EH (cell line): ENCODE measurements at regions not wholly inside any gene's neighbourhood (a gene's known extent, or its start where the extent isn't known, plus 50 kb on each side); places are given as distances from the start of the nearest gene placed in this dataset.
A peak's percentile ranks its signal among the peaks of the same experiment; 100 is the strongest.
"Not testable (repeated sequence)": the region's sequence is repeated elsewhere in the genome, so short reads cannot be mapped to it uniquely, and the experiment has no call there.

Source experiments
- DNase-seq: peaks from one replicate; pipeline ENCODE4 v3.0.0-alpha.2; 2015; ENCODE audit warnings: low read depth

GRCh38 chr13:42398533-42398932, 126.6 kb downstream of the AKAP11 start:
- DNase-seq: no peak

GRCh38 chr13:42400188-42400833, 128.4 kb downstream of the AKAP11 start:
- no peak for DNase-seq

GRCh38 chr13:42401376-42401775, 129.4 kb downstream of the AKAP11 start:
- no peak for DNase-seq

GRCh38 chr13:42405665-42406390, 133.9 kb downstream of the AKAP11 start:
- peak; percentile 20 for DNase-seq

- no peak for DNase-seq
Observed at GRCh38 chr13:42409075-42409474, 137.1 kb downstream of the AKAP11 start.

- no peak for DNase-seq
Observed at GRCh38 chr13:42409551-42409950, 137.6 kb downstream of the AKAP11 start.

GRCh38 chr13:42412812-42413483, 141.0 kb downstream of the AKAP11 start:
- no peak for DNase-seq

GRCh38 chr13:42413484-42413815, 141.5 kb downstream of the AKAP11 start:
- DNase-seq: no peak

- no peak for DNase-seq
Observed at GRCh38 chr13:42417626-42418025, 145.7 kb downstream of the AKAP11 start.

GRCh38 chr13:42418184-42418583, 146.2 kb downstream of the AKAP11 start:
- no peak for DNase-seq

- no peak for DNase-seq
Observed at GRCh38 chr13:42420304-42420703, 148.4 kb downstream of the AKAP11 start.

GRCh38 chr13:42422681-42423080, 150.7 kb downstream of the AKAP11 start:
- DNase-seq: no peak

GRCh38 chr13:42424182-42424581, 149.8 kb upstream of the TNFSF11 start:
- DNase-seq: no peak

- no peak for DNase-seq
Observed at GRCh38 chr13:42445354-42445753, 128.6 kb upstream of the TNFSF11 start.

- not testable (repeated sequence) for DNase-seq
Observed at GRCh38 chr13:42446597-42446996, 127.4 kb upstream of the TNFSF11 start.

- DNase-seq: no peak
Observed at GRCh38 chr13:42453091-42453645, 120.8 kb upstream of the TNFSF11 start.

GRCh38 chr13:42454749-42455148, 119.2 kb upstream of the TNFSF11 start:
- no peak for DNase-seq

GRCh38 chr13:42458193-42458592, 115.8 kb upstream of the TNFSF11 start:
- no peak for DNase-seq

- DNase-seq: no peak
Observed at GRCh38 chr13:42466123-42466522, 107.8 kb upstream of the TNFSF11 start.

- no peak for DNase-seq
Observed at GRCh38 chr13:42466609-42467008, 107.3 kb upstream of the TNFSF11 start.

- DNase-seq: no peak
Observed at GRCh38 chr13:42474954-42475353, 99.0 kb upstream of the TNFSF11 start.

- no peak for DNase-seq
Observed at GRCh38 chr13:42477596-42478190, 96.3 kb upstream of the TNFSF11 start.
